PC-3 (cell line): ENCODE measurements at regions not wholly inside any gene's neighbourhood (a gene's known extent, or its start where the extent isn't known, plus 50 kb on each side); places are given as distances from the start of the nearest gene placed in this dataset.

ENCODE experiments used
- EZH2 ChIP-seq: fragments of 300-600 bp; sonication (generic); IDR thresholded peaks from one replicate; pipeline ENCODE4 v1.6.1; 2017; ENCODE audit warnings: antibody characterized with exemption, mild to moderate bottlenecking, low read length; ENCODE audit not compliant: unreplicated experiment
- TF ChIP-seq, protein P1 (sequence below): fragments of 300-600 bp; sonication (generic); conservative IDR thresholded peaks from 2 replicates; pipeline ENCODE4 v1.5.1; 2017; ENCODE audit warnings: antibody characterized with exemption, low read depth, mild to moderate bottlenecking, low read length

DNA sequence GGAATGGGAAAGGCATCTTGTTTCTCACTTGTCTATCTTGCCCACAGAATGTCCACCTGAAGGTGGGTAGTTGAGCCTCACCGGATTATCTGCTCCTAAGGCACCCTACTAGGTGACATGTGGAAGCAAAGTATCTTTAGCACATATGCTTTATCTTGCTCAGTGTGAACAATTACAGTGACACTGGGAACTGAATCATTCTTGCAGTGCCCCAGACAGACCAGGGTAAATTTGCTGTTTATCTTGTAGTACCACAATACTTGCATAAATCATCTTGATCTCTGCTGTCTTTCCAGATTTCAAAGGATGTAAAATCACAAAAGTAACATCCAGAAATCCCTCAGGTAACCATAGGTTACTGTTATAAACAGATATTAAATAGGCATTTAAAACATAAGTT is 930.0 kb upstream of the INTU start:
- TF ChIP-seq, protein P1, sequence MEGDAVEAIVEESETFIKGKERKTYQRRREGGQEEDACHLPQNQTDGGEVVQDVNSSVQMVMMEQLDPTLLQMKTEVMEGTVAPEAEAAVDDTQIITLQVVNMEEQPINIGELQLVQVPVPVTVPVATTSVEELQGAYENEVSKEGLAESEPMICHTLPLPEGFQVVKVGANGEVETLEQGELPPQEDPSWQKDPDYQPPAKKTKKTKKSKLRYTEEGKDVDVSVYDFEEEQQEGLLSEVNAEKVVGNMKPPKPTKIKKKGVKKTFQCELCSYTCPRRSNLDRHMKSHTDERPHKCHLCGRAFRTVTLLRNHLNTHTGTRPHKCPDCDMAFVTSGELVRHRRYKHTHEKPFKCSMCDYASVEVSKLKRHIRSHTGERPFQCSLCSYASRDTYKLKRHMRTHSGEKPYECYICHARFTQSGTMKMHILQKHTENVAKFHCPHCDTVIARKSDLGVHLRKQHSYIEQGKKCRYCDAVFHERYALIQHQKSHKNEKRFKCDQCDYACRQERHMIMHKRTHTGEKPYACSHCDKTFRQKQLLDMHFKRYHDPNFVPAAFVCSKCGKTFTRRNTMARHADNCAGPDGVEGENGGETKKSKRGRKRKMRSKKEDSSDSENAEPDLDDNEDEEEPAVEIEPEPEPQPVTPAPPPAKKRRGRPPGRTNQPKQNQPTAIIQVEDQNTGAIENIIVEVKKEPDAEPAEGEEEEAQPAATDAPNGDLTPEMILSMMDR: no peak
- TF ChIP-seq EZH2: no peak
